22Rv1 (cell line): ENCODE measurements at regions not wholly inside any gene's neighbourhood (a gene's known extent, or its start where the extent isn't known, plus 50 kb on each side); places are given as distances from the start of the nearest gene placed in this dataset.
"Not testable (repeated sequence)": the region's sequence is repeated elsewhere in the genome, so short reads cannot be mapped to it uniquely, and the experiment has no call there.

Source experiments
- H3K27ac ChIP-seq: fragments of 450-650 bp; 2 replicates; pipeline ENCODE4 v1.5.1; 2017
- CTCF ChIP-seq: fragments of 450-650 bp; IDR thresholded peaks from 2 replicates; pipeline ENCODE4 v1.5.1; 2017; ENCODE audit warnings: mild to moderate bottlenecking
- ZFX ChIP-seq: fragments of 450-650 bp; IDR thresholded peaks from 2 replicates; pipeline ENCODE4 v1.6.1; 2017; ENCODE audit warnings: antibody characterized with exemption, borderline replicate concordance

DNA sequence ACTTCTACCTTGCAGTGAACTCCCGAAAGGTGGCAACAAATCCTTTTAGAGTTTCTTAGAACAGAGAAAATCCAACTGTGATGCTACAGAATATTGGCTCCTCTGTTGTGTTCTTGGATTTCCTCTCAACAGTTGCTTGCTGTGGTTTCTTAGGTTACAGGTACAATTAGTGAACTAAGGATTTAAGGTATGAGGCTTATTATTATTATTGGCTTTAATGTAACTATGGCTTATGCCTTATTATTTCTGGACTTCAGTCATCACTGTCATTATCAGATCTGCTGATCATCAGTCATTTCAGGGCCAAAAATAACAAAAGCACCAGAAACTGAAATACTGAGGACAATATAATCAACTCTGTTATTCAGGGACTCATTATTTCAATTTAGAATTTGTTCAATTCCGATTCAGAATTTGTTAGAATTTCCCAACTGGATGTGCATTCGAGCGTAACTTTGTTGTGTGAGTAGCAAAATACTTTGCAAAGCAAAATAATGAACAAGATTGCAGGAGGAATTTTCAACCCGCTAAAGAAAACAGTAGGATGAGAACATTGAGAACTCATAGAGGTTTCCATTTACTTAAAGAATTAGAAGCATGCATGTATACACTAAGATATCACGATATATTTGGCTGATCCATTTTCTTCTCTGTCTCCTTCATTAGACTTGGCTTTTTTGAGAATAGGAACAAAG lies 65.5 kb upstream of the AK4 start:
- TF ChIP-seq ZFX (no peak), CTCF (no peak)
- no peak overlapping the region for H3K27ac ChIP-seq

DNA sequence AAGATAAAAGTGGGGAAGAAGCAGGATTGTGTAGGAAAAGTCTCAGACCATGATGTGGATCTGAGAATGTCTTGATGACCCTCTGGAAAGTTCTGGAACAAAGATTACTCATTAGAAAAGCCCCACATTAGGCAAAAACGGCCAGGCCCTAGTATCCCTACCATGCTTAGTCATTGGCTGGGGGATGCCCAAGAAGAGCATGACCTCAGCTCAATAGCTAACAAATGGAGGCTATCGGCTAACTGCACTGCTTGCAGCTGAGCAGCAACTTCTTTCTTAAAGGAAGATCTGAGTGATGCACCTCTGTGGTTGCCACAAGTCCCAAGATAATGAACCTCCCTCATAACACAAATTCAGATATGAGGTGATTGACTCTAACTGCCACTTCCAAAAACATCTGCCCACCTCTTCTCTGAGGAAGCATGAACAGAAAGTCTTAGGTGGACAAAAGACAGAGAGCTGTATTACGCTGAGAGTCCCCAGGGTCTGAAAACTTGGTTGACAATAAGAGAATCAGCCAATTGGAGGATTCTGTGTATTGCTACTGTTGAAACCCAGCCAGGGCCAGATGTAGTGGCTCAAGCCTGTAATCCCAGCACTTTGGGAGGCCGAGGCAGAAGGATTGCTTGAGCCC lies 64.6 kb upstream of the AK4 start:
- no peak for TF ChIP-seq CTCF
- TF ChIP-seq ZFX = no peak
- H3K27ac ChIP-seq = no peak overlapping the region

DNA sequence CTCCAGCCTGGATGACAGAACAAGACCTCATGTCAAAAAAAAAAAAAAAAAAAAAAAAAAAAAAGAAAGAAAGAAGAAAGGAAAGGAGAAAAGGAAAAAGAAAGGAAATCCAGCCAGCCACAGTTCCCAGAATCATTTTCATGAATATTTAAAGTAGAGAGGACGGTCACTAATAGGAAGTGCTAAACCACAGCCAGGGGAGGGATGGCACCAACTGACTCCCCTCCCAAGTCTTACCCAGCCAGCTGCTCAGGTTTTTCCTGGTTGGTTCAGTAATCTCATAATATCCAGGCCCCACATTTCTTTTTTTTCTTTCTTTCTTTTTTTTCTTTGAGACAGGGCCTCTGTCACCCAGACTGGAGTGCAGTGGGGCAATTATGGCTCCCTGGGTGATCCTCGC lies 63.9 kb upstream of the AK4 start:
- no peak overlapping the region for H3K27ac ChIP-seq
- no peak for TF ChIP-seq CTCF
- no peak for TF ChIP-seq ZFX

DNA sequence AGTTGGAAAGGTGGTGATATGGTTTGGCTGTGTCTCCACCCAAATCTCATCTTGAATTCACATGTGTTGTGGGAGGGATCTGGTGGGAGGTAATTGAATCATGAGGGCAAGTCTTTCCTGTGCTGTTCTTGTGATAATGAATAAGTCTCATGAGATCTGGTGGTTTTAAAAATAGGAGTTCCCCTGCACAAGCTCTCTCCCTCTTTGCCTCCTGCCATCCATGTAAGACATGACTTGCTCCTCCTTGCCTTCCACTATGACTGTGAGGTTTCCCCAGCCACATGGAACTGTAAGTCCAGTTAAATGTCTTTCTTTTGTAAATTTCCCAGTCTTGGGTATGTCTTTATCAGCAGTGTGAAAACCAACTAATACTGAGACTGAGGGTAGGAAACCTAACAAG lies 60.5 kb upstream of the AK4 start:
- H3K27ac ChIP-seq = not testable (repeated sequence)

- no peak overlapping the region for H3K27ac ChIP-seq
These were observed 57.6 kb upstream of the AK4 start for GRCh38 chr1:65090406-65090805.

GRCh38 chr1:65092691-65093090 lies 55.3 kb upstream of the AK4 start:
- TF ChIP-seq CTCF (no peak), ZFX (no peak)

More at GRCh38 chr1:65090406-65090805, 57.6 kb upstream of the AK4 start:
- no peak for TF ChIP-seq ZFX
- no peak for TF ChIP-seq CTCF

DNA sequence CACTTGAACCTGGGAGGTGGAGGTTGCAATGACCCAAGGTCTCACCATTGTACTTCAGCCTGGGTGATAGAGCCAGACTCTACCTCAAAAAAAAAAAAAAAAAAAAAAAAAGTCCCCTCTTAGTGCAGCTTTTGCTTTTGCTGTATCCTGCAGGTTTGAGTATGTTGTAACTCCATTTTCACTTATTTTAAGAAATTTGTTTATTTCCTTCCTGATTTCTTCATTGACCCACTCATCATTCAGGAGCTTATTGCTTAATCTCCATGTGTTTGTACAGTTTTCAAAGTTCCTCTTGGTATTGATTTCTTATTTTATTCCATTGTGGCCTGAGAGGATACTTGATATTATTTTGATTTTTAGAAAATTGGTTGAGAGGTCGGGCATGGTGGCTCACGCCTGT lies 50.9 kb upstream of the AK4 start:
- no peak for TF ChIP-seq ZFX
- no peak for TF ChIP-seq CTCF

More at GRCh38 chr1:65092691-65093090, 55.3 kb upstream of the AK4 start:
- no peak overlapping the region for H3K27ac ChIP-seq

More for the DNA sequence above, 50.9 kb upstream of the AK4 start:
- H3K27ac ChIP-seq = no peak overlapping the region
